Mesothelial cell of epicardium (in vitro differentiated cells): ENCODE measurements at regions not wholly inside any gene's neighbourhood (a gene's known extent, or its start where the extent isn't known, plus 50 kb on each side); places are given as distances from the start of the nearest gene placed in this dataset.

Source experiments
- DNase-seq, 2 experiments: peaks; one replicate each; pipeline ENCODE4 v3.0.0; 2021; ENCODE audit warnings: low spot score in 2 of 2; ENCODE audit not compliant: unreplicated experiment in 2 of 2
- H3K27ac Mint-ChIP-seq: 2 replicates; pipeline ENCODE4 v1.8.0; 2021; ENCODE audit warnings: mixed read lengths
- H3K27me3 Mint-ChIP-seq: 2 replicates; pipeline ENCODE4 v1.8.0; 2021; ENCODE audit warnings: low read depth, mixed read lengths
- H3K36me3 Mint-ChIP-seq: 2 replicates; pipeline ENCODE4 v1.8.0; 2021; ENCODE audit warnings: mixed read lengths
- H3K4me1 Mint-ChIP-seq: 2 replicates; pipeline ENCODE4 v1.8.0; 2021; ENCODE audit warnings: mixed read lengths
- H3K4me3 Mint-ChIP-seq: 2 replicates; pipeline ENCODE4 v1.8.0; 2021; ENCODE audit warnings: mild to moderate bottlenecking, moderate library complexity, mixed read lengths
- H3K9me3 Mint-ChIP-seq: 2 replicates; pipeline ENCODE4 v1.8.0; 2021; ENCODE audit warnings: mixed read lengths
- CTCF ChIP-seq: fragments of 200-600 bp; sonication (generic); IDR thresholded peaks from one replicate; pipeline ENCODE4 v1.5.0; 2021; ENCODE audit warnings: antibody characterized with exemption; ENCODE audit not compliant: unreplicated experiment

GRCh38 chr3:88542916-88543315, 393.2 kb downstream of the C3orf38 start:
- Mint-ChIP-seq H3K36me3 (no peaks in the 10 kb centered on the region), H3K4me3 (no peak overlapping the region), H3K4me1 (no peaks in the 10 kb centered on the region), H3K27me3 (no peaks in the 10 kb centered on the region), H3K9me3 (peaks cover 16% of the 10 kb centered on the region), H3K27ac (no peak overlapping the region)
- TF ChIP-seq CTCF: no peak
- DNase-seq: no peak

DNA sequence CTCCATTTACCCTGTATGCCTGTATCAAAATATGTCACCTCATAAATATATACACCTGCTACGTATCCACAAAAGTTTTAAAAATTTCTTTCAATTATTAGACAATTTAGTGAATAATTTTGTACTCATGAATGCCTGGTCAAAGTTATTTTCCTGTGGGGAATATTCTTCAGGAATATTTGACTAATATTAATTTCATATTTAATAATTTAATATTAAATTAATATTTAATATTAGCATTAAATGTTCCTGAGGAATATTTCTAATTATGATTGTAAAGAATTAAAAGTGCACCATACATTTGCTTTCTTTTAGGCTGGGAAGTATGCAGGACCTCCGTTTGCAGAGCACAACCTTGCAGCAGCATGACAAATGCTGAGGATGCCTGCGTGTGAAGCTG, 422.7 kb downstream of the C3orf38 start:
- H3K36me3 Mint-ChIP-seq: peaks cover 3% of the 10 kb centered on the region
- no peak overlapping the region for H3K4me3 Mint-ChIP-seq
- H3K27me3 Mint-ChIP-seq: no peaks in the 10 kb centered on the region

GRCh38 chr3:88573472-88573871, 423.7 kb downstream of the C3orf38 start:
- no peak for TF ChIP-seq CTCF
- Mint-ChIP-seq H3K36me3 (peaks cover 3% of the 10 kb centered on the region), H3K4me1 (no peaks in the 10 kb centered on the region), H3K9me3 (peaks cover 29% of the 10 kb centered on the region), H3K4me3 (no peak overlapping the region), H3K27ac (no peak overlapping the region), H3K27me3 (no peaks in the 10 kb centered on the region)
- DNase-seq: no peak

More for the DNA sequence above, 422.7 kb downstream of the C3orf38 start:
- peaks cover 29% of the 10 kb centered on the region for H3K9me3 Mint-ChIP-seq
- no peak for DNase-seq
- TF ChIP-seq CTCF: no peak
- H3K27ac Mint-ChIP-seq: no peak overlapping the region
- H3K4me1 Mint-ChIP-seq: no peaks in the 10 kb centered on the region

DNA sequence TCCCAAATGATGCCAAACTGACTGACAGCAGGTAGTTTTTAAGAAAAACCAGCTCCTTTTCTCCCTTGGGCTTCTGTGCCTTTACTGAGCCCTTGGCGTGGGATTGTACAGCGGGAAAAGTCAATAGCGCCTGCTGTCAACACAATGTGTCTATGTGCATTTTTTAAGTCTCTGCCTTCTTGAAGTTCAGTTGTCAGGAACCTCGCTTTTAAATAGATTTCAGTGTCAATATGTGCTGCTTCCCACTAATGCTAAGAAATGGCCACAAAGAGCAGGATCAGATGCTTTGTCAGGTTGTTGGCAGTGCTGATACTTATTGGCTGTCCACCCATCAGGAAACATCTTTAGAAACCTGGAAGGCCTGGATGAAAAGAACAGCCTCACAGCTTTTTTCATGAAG, 424.4 kb downstream of the C3orf38 start:
- Mint-ChIP-seq H3K4me1 (no peaks in the 10 kb centered on the region), H3K36me3 (peaks cover 3% of the 10 kb centered on the region), H3K27me3 (no peaks in the 10 kb centered on the region)

DNA sequence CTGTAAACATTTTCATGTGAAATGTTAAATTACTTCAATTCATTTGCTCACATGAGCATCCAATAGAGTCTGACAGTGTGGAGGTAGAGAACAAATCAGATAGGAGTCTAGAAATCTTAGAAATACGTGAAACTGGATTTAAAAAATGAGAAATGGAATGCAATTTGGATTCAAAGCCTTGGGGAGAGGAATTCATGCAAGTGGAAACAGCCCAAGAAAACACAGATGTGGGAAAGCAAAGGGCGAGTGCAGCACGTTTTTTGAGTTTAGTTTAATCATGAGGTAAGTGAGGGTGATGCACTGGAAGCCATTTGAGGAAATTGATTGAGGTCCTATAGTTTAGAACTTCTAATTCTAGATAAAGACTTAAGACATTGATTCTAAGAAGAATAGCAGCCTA, 434.7 kb downstream of the C3orf38 start:
- Mint-ChIP-seq H3K4me1 (peaks cover 5% of the 10 kb centered on the region), H3K36me3 (no peaks in the 10 kb centered on the region), H3K27ac (no peak overlapping the region), H3K4me3 (no peak overlapping the region), H3K9me3 (no peaks in the 10 kb centered on the region), H3K27me3 (peaks cover 12% of the 10 kb centered on the region)
- no peak for DNase-seq
- TF ChIP-seq CTCF: no peak

More for the DNA sequence above, 424.4 kb downstream of the C3orf38 start:
- DNase-seq: no peak
- Mint-ChIP-seq H3K27ac (no peak overlapping the region), H3K9me3 (peaks cover 22% of the 10 kb centered on the region), H3K4me3 (no peak overlapping the region)
- no peak for TF ChIP-seq CTCF

GRCh38 chr3:88586121-88586640, 436.4 kb downstream of the C3orf38 start:
- no peak for TF ChIP-seq CTCF
- no peak overlapping the region for H3K4me3 Mint-ChIP-seq
- no peaks in the 10 kb centered on the region for H3K36me3 Mint-ChIP-seq
- peaks cover 6% of the 10 kb centered on the region for H3K27me3 Mint-ChIP-seq
- H3K27ac Mint-ChIP-seq: no peak overlapping the region
- H3K9me3 Mint-ChIP-seq: no peaks in the 10 kb centered on the region
- no peak for DNase-seq
- peaks cover 5% of the 10 kb centered on the region for H3K4me1 Mint-ChIP-seq
